ENCODE measurements at regions not wholly inside any gene's neighbourhood (a gene's known extent, or its start where the extent isn't known, plus 50 kb on each side); places are given as distances from the start of the nearest gene placed in this dataset.
"Not testable (repeated sequence)": the region's sequence is repeated elsewhere in the genome, so short reads cannot be mapped to it uniquely, and the experiment has no call there.

DNA sequence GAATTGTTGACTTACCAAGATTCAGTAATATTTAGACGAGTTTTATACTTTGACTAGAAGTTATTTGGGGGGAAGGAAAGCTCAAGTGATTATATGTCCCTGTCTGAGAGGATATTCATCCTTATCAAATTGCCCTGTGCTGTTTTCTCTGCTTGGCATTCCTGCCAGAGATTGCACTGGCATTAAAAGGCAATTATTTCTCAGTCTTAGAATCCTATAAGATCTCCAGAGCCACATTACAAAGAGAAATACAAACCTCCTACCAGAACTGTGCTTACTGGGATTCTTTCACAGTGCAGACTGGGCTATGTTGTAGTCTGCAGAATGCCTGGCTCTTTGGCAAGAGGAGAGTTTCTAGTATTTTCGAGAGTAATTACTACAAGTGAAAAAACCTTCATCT lies 342.4 kb downstream of the HGF start:
- DNase-seq: no peak

DNA sequence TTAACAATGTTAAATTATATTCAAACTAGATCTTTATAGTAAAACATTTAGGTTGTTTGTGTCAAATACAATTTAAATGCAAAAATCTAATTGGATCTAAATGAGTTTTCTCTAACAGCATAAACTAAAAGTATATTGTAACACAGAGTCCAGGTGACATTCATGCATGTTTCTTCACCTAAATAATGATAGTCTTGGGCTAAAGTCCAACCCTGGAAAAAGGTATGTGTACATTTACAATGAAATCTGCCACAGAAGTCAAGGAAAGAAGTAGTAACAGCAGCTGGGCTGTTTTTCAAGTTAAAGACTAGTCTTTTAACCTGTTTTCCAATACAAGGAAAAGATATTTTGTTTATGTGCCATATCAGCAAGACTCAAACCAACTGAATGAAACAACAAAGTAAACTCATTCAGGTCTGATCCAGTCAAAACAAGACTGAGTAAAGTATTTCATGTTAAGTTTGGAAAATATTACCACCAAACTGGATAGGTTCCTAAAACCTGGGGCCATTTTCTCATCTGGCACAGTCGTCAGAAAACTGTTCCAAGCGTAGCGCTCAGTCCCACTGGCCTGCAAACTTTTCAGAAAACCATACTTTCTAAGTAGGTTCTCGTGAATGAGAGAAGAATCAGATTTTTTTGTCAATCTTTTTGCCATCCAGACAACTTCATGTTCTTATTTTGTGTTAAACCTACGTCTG lies 349.2 kb downstream of the HGF start:
- DNase-seq: no peak

DNA sequence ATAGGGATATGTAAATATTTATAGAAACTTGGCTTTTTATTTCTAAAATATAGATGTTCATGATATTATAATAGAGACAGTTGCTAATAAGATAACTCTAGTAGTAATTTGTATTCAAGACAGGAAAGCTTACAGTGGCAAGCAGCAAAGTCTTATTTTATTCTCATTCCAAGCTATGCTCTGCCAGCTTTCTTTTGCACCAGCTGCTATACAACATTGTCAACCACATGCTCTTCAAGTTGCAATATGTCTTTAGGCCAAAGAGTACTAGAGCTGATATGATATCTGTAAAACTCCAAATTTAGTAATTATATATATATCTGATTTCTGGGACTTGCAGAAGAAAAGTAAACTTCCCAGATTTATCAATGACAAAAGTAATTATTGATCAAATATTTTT lies 350.1 kb downstream of the HGF start:
- DNase-seq: no peak

DNA sequence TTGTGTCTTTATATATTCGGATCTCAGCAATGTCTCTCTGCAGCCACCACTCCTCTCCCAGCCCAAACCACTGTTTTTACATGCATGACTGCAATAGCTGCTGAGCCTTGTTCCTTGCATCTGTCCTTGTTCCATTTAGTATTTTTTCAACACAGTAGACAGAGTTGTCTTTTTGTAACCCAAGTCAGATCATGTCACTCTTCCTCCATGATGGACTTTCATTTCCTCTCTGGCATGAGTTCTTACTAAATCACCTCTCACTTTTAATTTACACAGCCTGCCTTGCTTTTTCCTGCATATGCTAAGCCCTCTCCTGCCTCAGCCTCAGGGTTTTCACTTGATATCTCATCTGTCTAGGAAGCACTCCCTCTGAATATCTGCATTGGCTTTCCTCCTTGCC lies 353.2 kb downstream of the HGF start:
- no peak for DNase-seq

DNA sequence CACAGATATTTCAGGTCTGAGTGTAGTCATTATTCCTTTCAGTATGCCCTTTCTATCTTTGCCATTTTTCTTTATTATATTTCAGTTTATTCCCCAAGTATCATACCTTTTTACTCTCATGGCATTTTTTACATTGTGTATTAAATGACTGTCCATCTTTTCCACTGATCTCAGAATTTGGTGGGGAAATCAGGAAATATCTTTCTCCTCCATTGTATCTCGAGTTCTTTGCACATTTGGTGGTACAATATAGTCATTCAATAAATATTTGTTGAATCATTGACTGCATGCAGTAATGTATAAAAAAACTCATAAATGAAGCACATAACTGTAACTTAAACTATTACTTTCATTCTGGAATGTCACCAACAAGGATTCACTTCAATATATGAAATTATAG lies 354.7 kb downstream of the HGF start:
- peak; percentile 52 for DNase-seq

DNA sequence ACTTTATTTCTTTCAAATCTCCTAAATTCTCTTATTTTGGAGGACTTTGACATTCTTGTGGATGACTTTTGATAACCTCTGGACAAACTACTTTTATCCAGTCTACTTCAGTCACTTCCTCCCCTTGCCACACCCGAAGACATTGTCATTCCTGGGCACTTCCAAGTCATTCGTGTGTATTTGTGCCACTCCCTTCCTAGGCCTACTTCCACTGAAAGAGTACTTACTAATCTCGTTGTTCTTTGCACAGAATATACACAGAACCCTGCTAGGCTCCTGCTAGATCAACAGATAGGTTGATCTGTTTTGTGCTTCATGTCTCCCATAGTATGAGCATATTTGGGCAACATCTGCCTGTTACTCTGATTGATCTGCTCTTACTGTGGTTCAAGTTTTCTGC lies 355.4 kb downstream of the HGF start:
- no peak for DNase-seq

DNA sequence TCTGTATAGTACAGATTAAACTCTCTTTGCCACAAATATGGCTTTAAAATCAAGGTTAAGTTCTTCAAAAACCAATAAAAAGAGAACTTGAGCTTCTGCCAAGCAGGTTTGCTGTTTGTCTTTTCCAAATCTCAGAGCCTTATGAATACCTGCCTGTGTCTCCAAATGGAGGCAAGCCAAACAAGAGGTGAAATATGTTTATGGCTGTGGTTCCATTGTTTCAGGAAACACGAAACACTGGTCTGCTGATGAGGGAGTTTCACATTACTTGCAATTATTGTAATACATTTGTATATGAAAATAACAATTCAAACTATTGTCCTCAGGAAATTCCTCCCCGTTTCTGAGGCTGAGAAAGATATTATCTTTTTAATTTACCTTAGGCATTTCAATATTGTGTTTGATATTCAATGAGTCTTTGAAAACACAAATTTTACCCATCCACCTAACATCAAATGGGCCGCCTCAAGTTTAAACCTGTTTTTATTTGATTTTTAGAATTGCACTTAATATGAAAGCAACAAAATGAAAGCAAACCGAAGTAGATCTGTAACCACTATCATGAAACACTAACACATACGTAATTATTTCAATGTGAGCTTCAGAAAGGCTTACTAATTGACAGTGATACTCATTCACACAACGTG lies 359.3 kb downstream of the HGF start:
- DNase-seq: no peak

DNA sequence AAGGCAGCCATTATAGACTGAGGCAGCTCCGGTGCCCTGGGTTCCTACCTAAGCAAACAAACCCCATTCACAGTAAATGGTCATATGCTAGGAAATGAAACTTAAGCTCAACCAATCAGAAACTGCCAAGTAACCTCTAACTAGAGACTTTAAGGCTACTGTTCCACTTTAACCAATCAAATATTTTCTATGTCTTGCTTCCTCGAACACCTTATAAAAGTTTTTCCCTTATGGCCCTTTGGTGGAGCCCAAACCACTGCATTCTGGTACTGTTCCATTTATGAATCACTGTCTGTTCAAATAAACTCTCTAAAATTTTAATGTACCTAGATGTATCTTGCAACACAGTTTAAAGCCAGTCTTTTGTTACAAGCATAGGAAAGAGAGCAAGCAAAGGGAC lies 361.1 kb downstream of the HGF start:
- DNase-seq: no peak

DNA sequence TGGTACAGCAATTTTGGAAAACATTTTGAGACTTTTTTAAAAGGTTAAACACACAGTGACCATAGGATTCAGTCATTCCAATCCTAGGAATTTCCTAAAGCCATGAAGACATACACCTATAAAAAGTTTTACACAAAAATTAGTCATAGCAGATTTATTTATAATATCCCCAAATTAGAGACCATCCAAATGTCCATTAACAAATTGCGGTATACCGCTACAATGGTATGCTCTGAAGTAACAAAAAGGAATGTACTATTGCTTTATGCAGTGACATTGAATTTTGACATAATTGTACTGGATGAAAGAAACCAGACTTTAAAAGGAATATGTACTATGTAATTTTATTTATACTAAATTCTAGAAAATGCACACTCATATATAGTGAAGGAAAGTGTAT lies 362.8 kb downstream of the HGF start:
- DNase-seq: peak; percentile 74

DNA sequence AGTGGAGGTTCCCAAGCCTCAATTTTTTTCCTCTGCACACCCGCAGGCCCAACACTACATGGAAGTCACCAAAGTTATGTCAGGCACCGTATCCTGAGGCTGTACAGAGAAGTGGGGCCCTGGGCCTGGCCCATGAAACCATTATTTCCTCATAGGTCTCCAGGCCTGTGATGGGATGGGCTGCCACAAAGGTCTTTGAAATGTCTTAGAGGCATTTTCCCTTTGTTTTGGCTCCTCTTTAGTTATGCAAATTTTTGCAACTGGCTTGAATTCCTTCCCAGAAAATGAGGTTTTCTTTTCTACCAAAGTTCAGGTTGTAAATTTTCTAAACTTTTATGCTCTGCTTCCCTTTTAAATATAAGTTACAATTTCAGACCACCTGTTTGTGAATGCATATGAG lies 365.2 kb downstream of the HGF start:
- DNase-seq: no peak

DNA sequence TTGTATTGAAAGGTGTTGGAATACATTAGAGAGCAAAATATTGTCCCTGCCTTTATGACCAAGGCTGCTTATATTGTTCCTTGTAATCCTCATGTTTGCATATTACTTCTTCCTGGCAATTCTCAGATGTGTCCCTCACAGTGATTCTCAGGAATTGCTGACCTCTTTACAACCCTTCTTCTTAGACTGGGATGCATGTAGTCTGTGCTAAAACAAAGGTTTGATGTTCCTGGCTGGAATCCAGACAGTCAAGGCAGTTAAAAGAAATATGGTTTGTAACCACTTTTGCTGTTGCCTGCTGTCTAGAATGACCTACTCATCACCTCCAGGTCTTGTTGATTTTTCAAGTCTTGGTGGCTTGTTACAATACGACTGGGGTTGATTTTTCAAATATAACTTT lies 367.6 kb downstream of the HGF start:
- DNase-seq: no peak

DNA sequence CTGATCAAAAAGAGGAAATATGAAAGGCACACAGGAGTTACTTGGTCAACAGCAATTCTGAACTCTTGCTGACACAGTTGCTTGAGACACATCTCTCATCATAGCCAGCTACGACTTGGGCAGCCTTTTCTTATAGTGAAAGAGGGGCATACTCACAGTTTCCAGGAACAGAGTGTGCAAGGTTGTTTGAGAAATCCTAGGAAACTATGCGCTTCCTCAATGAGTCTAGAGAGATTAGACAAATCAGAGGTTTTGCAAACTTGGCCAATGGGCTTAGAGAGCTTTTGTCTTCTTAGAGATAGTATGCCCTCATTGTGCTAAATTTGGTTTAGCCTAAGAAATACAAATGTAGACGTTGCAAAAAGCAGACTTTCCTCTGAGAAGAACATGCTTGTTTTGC lies 370.4 kb downstream of the HGF start:
- no peak for DNase-seq

DNA sequence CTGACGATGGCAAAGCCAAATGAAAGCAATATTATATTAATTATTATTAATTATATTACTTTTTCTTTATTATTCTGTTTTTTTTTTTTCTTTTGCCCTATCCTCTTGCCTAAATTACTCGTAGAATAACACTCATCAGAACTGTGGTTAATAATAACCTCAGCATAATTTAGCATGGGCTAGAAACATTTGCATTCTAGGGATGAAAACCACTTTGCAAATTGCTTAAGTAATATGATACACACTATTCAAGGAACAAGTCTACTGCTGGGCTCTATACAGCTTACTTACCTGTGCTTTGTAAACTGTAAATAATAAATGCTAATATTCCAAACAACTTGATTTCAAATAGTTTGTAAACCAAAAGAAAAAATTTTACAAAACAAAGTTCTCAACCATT lies 375.8 kb downstream of the HGF start:
- no peak for DNase-seq

DNA sequence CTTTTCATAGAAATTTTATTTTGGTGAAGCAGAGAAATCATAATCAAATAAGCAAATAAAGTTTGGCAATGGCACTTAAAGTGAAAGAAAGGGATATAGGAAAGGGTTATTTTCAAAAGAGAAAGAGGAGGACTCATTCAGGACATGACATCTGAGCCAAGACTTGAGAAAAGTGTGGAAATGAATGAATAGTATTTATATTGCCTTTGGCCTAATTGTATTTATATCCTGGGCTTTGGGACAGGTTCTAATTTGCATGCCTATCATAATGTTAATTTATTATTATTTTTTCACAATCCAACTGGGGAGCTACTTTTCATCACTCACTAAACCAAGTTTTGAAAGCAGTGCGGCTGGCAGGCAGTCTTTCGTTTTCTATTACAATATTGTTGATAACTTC lies 376.8 kb downstream of the HGF start:
- no peak for DNase-seq

DNA sequence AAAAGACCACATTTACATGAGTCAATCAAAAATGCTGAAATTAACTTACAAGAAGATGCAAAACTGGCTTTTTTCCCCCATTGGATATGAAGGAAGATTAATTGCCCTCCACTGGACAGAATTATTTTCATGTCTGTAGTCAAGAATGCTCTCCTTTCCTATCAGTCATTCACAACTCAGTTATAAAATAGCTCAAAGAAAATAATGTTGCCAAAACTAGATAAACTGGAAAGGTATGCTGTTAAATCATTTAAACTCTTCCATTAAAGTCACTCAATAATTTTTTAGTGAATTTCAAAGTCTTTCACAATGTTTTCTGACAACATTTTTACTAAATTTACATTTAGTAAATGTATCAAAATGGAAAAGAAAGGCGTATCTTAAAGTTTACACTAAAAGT lies 384.5 kb downstream of the HGF start:
- no peak for DNase-seq

DNA sequence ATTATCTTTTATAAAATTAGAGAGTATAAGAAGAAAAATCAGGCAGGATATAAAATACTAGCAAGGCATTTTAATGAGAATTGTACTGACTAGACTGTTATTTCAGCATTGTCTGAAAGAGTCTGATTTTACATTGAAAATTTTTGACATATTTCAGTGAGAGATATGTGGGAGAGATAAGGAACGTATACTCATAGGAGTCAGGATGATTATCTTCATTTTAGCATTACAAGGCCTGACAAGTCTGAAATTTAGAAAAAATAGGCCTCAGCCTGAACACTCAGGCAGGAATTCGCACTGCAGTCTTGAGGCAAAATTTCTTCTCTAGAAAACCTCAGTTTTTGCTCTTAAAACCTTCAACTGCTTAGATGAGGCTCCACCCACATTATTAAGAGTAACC lies 386.0 kb downstream of the HGF start:
- peak; percentile 23 for DNase-seq

DNA sequence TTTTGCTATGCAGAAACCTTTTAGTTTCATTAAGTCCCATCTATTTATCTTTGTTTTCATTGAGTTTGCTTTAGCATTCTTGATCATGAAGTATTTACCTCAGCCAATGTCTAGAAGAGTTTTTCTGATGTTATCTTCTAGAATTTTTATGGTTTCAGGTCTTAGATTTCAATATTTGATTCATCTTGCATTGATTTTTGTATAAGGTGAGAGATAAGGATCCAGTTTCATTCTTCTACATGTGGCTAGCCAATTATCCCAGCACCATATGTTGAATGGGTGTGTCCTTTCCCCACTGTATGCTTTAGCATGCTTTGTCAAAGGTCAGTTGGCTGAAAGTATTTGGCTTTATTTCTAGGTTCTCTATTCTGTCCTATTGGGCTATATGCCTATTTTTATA lies 395.2 kb downstream of the HGF start:
- DNase-seq: not testable (repeated sequence)

DNA sequence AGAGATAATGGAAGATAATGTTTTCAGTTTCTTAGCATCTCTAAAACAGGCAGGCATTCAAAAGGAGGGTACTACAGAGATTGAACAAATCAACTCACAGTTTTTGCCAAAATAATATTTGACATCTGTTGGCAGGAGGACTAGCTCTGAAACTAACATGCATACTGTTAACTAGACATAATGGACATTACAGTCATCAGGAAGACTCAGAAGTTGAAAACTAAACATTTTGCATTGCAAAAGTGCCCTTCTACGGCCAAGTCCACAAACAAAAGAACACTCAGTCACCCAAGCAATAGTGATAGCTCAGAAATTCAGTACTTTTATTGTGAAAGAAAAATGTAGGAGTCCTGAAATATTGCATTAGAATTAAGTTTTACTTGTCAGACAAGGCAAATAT lies 399.0 kb downstream of the HGF start:
- DNase-seq: no peak

DNA sequence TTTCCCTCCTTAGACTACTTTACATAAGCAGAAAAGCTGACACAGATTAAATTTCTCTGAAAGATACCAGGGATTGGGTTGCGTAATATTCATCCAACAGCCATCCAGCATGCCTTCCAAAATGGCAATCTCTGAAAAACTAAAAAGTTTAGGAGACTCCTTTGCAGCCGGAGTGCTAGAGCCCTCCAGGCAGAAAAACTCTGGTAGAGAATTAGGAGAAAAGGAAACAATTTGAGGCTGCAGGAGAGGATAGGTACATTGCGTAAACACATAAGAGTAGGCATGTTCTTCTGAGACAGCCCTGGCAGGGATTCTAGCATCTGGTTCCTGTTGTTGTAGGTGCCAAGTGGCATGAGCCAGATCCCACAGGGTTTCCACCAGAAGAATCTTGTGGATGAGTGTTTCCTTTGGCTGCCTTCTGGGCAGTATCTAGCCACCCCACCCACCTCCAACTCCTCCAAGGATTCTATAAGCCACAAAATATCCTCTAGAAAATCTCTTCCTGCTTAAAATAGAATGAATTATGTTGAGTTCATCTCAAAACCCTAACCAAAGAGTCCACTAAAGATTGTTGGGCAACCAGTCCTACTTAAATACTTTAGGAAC lies 402.4 kb downstream of the HGF start:
- DNase-seq: peak; percentile 56

DNA sequence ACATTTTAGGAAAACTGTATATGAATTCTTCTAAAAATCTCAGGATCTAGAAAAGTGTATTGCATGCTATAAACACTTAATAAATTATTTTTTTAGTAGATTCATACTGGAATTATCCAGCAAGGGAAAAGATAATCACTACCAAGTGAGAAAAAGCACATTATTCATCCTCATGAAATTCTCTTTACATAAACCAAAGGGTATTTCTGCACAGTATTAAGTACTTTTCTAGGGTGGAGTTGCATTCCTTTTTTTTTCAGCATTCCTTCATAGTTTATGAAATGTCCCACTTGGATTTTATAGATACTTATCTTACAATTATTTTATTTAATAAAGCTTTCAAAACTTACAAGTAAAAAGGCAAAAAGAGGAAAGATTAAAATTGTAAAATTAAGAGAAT lies 403.3 kb downstream of the HGF start:
- DNase-seq: peak; percentile 6

DNA sequence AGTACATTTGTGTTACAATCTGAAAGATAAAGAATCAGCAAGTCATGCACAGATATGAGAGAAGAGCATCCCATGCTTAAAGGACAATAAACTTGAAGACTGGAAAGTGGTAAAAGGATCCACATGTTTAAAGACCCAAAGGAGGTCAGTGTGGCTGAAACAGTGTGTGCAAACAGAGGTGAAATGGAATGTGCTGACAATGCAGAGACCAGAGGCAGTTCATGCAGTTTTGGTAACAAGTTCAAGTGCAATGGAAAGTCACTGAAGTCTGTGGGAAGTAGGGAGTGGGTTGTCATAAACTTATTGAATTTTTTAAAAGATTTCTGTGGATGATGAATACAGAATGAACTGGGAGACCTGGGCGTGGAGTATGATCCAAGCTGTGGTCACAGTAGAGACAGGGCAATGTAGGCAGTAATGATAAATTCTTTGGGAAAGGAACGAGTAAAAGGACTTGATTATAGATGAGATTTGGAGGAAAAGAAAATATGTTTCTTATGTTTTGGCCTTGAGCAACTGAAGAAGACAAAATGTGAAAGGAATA lies 408.0 kb downstream of the HGF start:
- DNase-seq: no peak

DNA sequence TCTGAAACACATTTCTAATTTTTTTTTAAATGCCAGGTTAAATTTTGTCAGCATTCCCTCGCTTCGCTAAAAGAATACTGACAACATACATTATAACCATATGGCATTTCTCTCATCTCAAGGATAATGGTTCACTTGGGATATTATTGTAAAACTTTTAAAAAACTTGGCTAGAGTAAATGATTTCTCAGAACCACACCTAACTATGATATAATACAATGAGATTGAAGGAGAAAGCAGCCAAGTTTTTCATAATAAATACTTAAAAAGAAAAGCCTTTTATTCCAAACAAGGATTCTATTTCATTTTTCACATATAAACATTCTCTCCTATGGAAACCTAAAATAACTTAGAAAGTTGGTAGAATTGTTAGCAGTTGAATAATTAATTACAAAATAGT lies 413.9 kb downstream of the HGF start:
- no peak for DNase-seq

DNA sequence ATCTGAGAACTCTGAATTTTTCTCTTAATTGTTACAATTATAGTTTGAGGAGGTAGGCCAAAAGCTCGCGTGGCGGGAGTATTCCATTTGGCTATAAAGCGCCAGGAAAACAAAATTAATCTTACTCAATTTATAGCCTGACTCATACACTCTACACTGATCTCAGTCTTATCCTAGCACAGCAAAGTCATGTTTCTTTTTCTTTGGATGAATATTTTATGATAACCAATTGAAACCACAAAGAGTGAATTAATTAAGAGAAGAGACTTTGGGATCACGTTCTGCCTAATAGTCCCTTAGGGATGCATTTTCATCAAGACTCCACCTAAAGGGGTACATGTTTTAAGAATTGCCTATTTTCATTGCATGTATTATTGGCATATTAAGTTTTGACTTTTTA lies 420.8 kb downstream of the HGF start:
- no peak for DNase-seq

DNA sequence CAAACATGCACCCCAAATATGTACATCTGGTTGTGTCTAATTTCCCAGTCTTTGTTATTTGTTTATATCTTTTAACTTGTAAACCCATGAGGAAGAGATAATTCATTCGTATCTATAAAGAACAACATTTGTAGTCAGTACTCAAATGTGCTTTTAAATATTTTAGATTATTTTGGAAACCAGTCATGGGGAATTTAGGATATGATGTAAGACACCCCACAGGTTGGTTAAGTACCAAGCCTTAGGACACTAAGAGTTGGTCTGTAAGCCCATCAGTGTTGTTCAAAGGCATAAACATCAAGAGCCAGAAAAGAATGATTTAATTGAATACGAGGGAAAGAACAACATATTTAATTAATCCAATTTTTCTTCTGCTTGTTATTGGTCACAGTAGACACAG lies 421.1 kb upstream of the SEMA3C start:
- DNase-seq: peak; percentile 52

DNA sequence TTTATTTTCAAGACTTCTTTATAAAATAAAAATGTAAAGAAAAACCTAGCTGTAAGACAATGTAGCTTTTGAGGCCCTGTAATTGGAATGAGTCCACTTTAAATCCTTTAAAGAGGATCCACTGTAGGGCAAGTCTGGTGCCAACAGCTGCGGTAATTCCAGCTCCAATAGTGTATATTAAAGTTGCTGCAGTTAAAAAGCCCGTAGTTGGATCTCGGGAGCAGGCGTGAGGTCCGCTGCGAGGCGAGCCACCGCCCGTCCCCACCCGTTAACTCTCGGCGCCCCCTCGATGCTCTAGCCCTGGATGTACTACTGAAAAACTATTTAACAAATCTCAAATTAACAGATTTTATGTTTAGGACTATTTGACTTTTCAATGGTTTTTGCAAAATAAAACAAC lies 414.7 kb upstream of the SEMA3C start:
- DNase-seq: no peak
